AG10803 (cell line): ENCODE measurements at regions not wholly inside any gene's neighbourhood (a gene's known extent, or its start where the extent isn't known, plus 50 kb on each side); places are given as distances from the start of the nearest gene placed in this dataset.

ENCODE experiments used
- DNase-seq: peaks from one replicate; pipeline ENCODE4 v3.0.0; 2010; ENCODE audit warnings: low read depth
- H3K4me3 ChIP-seq: 2 replicates; pipeline ENCODE4 v1.5.1; 2011; ENCODE audit warnings: mild to moderate bottlenecking, low read length, control low read depth
- CTCF ChIP-seq: conservative IDR thresholded peaks from 2 replicates; pipeline ENCODE4 v1.5.1; 2011; ENCODE audit warnings: mild to moderate bottlenecking, low read length, control low read depth, inconsistent platforms

- H3K4me3 ChIP-seq = no peak overlapping the region
- DNase-seq = no peak
- no peak for TF ChIP-seq CTCF
Measured at GRCh38 chr14:98937021-98937420, 335.0 kb downstream of the BCL11B start.

- no peak for TF ChIP-seq CTCF
- no peak overlapping the region for H3K4me3 ChIP-seq
- no peak for DNase-seq
Measured at GRCh38 chr14:98937712-98938505, 334.1 kb downstream of the BCL11B start.

GRCh38 chr14:98940693-98941437 lies 331.1 kb downstream of the BCL11B start:
- DNase-seq = no peak
- no peak overlapping the region for H3K4me3 ChIP-seq
- TF ChIP-seq CTCF = no peak

GRCh38 chr14:98941481-98941880 lies 330.5 kb downstream of the BCL11B start:
- DNase-seq = no peak
- TF ChIP-seq CTCF = no peak

GRCh38 chr14:98943907-98944306 lies 328.1 kb downstream of the BCL11B start:
- no peak for TF ChIP-seq CTCF
- H3K4me3 ChIP-seq = no peak overlapping the region
- no peak for DNase-seq

More at GRCh38 chr14:98941481-98941880, 330.5 kb downstream of the BCL11B start:
- H3K4me3 ChIP-seq = no peak overlapping the region

GRCh38 chr14:98944989-98945388 lies 327.0 kb downstream of the BCL11B start:
- H3K4me3 ChIP-seq = no peak overlapping the region
- no peak for TF ChIP-seq CTCF
- no peak for DNase-seq
